HEK293 (cell line): ENCODE measurements at regions not wholly inside any gene's neighbourhood (a gene's known extent, or its start where the extent isn't known, plus 50 kb on each side); places are given as distances from the start of the nearest gene placed in this dataset.

Source experiments
- ATF2 ChIP-seq: fragments of 450-650 bp; formaldehyde crosslinking; IDR thresholded peaks from 2 replicates; pipeline ENCODE4 v1.5.1; 2016; ENCODE audit warnings: missing biosample characterization, missing genetic modification characterization, low read depth
- BCL11B ChIP-seq: fragments of 450-650 bp; formaldehyde crosslinking; IDR thresholded peaks from 2 replicates; pipeline ENCODE4 v1.5.1; 2016; ENCODE audit warnings: low read depth, missing biosample characterization, missing genetic modification characterization
- CTCF ChIP-seq: fragments of 450-650 bp; formaldehyde crosslinking; IDR thresholded peaks from 2 replicates; pipeline ENCODE4 v1.5.1; 2016; ENCODE audit warnings: missing biosample characterization, missing genetic modification characterization
- SP2 ChIP-seq: fragments of 450-650 bp; formaldehyde crosslinking; IDR thresholded peaks from 2 replicates; pipeline ENCODE4 v1.5.1; 2016; ENCODE audit warnings: missing biosample characterization, missing genetic modification characterization
- TCF7L2 ChIP-seq: IDR thresholded peaks from 2 replicates; pipeline ENCODE4 v1.6.1; 2011; ENCODE audit warnings: low read depth, mild to moderate bottlenecking, inconsistent platforms, low read length, moderate library complexity, borderline replicate concordance
- ZBTB6 ChIP-seq: fragments of 450-650 bp; formaldehyde crosslinking; IDR thresholded peaks from 2 replicates; pipeline ENCODE4 v1.5.1; 2017; ENCODE audit warnings: missing biosample characterization, missing genetic modification characterization
- ZFP37 ChIP-seq: fragments of 450-650 bp; formaldehyde crosslinking; IDR thresholded peaks from 2 replicates; pipeline ENCODE4 v1.5.1; 2016; ENCODE audit warnings: missing biosample characterization, missing genetic modification characterization
- ZFP69B ChIP-seq: fragments of 450-650 bp; formaldehyde crosslinking; IDR thresholded peaks from 2 replicates; pipeline ENCODE4 v1.5.1; 2016; ENCODE audit warnings: missing biosample characterization, missing genetic modification characterization
- ZNF10 ChIP-seq: fragments of 450-650 bp; formaldehyde crosslinking; IDR thresholded peaks from 2 replicates; pipeline ENCODE4 v1.5.1; 2017; ENCODE audit warnings: missing biosample characterization, missing genetic modification characterization
- ZNF174 ChIP-seq: fragments of 450-650 bp; formaldehyde crosslinking; IDR thresholded peaks from 2 replicates; pipeline ENCODE4 v1.5.0; 2017; ENCODE audit warnings: missing biosample characterization, mild to moderate bottlenecking, missing genetic modification characterization
- ZNF404 ChIP-seq: fragments of 450-650 bp; formaldehyde crosslinking; IDR thresholded peaks from 2 replicates; pipeline ENCODE4 v1.5.1; 2017; ENCODE audit warnings: missing biosample characterization, missing genetic modification characterization
- ZNF692 ChIP-seq: fragments of 450-650 bp; formaldehyde crosslinking; IDR thresholded peaks from 2 replicates; pipeline ENCODE4 v1.5.1; 2016; ENCODE audit warnings: missing biosample characterization, missing genetic modification characterization
- ZNF830 ChIP-seq: fragments of 450-650 bp; IDR thresholded peaks from 2 replicates; pipeline ENCODE4 v1.5.0; 2018; ENCODE audit warnings: missing biosample characterization, missing genetic modification characterization, low read depth, mild to moderate bottlenecking, moderate library complexity

- no peak for TF ChIP-seq ZNF692 (tag by site-specific recombination)
- no peak for TF ChIP-seq CTCF (tag by site-specific recombination)
- no peak for TF ChIP-seq ZFP69B (tag by site-specific recombination)
- TF ChIP-seq ZFP37 (tag by site-specific recombination) = no peak
- TF ChIP-seq BCL11B (tag by site-specific recombination) = no peak
- no peak for TF ChIP-seq ATF2 (tag by site-specific recombination)
- no peak for TF ChIP-seq ZNF174 (tag by site-specific recombination)
- no peak for TF ChIP-seq ZBTB6 (tag by site-specific recombination)
- no peak for TF ChIP-seq SP2 (tag by site-specific recombination)
- TF ChIP-seq ZNF404 = no peak
- no peak for TF ChIP-seq ZNF10 (tag by site-specific recombination)
- no peak for TF ChIP-seq TCF7L2
- TF ChIP-seq ZNF830 = no peak
Measured at GRCh38 chr5:82786748-82787147, 290.4 kb downstream of the TMEM167A start.
